Neural cell (in vitro differentiated cells): ENCODE measurements at regions not wholly inside any gene's neighbourhood (a gene's known extent, or its start where the extent isn't known, plus 50 kb on each side); places are given as distances from the start of the nearest gene placed in this dataset.

Experiments used
- EP300 ChIP-seq: fragments of 450-650 bp; conservative IDR thresholded peaks from 2 replicates; pipeline ENCODE4 v1.6.1; 2014; ENCODE audit warnings: antibody characterized with exemption, mild to moderate bottlenecking, moderate library complexity; ENCODE audit not compliant: poor library complexity, severe bottlenecking
- POLR2AphosphoS5 ChIP-seq: IDR thresholded peaks from 2 replicates; pipeline ENCODE4 v1.6.1; 2012
- TAF1 ChIP-seq: IDR thresholded peaks from 2 replicates; pipeline ENCODE4 v1.6.1; 2012; ENCODE audit warnings: low read depth
- TF ChIP-seq, protein P1 (sequence below): fragments of 450-650 bp; IDR thresholded peaks from 2 replicates; pipeline ENCODE4 v1.5.1; 2014; ENCODE audit warnings: antibody characterized with exemption, mild to moderate bottlenecking, moderate library complexity; ENCODE audit not compliant: poor library complexity, severe bottlenecking

DNA sequence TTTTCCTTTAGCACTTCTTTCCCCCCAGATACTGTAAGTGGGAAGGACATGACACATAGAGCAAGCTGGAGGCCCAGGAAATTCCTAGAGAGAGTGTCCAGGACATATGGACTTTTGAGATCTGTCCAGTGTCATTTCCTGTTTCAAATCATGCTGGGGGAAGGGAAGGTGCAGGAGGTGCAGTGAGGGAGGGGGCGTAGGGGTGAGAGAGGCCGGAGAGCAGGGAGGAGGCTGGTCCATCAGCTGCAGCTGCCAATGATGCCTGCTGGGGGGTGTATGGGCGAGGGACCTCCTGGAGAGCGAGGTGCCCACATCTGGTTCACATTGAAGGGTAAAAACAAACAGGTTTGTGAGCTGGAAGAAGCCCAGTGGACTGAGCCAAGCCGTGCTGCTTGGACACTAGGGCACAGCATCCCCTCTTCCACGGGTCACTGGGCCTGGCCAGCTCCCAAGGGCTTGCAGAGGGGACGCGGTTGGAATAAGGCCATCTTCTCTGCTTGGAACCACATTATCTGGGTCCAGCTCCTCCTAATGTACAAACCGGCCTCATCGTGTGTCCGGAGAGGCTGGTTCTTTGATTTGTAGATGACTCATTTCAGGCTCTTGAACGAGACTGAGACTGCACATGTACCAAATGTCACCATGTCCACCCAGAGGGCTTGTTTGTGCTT is 70.4 kb upstream of the SMURF2 start:
- TF ChIP-seq POLR2AphosphoS5 (no peak), TAF1 (no peak), EP300 (no peak)
- TF ChIP-seq, protein P1, sequence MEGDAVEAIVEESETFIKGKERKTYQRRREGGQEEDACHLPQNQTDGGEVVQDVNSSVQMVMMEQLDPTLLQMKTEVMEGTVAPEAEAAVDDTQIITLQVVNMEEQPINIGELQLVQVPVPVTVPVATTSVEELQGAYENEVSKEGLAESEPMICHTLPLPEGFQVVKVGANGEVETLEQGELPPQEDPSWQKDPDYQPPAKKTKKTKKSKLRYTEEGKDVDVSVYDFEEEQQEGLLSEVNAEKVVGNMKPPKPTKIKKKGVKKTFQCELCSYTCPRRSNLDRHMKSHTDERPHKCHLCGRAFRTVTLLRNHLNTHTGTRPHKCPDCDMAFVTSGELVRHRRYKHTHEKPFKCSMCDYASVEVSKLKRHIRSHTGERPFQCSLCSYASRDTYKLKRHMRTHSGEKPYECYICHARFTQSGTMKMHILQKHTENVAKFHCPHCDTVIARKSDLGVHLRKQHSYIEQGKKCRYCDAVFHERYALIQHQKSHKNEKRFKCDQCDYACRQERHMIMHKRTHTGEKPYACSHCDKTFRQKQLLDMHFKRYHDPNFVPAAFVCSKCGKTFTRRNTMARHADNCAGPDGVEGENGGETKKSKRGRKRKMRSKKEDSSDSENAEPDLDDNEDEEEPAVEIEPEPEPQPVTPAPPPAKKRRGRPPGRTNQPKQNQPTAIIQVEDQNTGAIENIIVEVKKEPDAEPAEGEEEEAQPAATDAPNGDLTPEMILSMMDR: no peak
